ENCODE measurements at regions not wholly inside any gene's neighbourhood (a gene's known extent, or its start where the extent isn't known, plus 50 kb on each side); places are given as distances from the start of the nearest gene placed in this dataset.

- no peaks in the 10 kb centered on the region for H3K36me3 ChIP-seq
- intact Hi-C loops (cut with DNase I; ENCODE audit: low total_unique reads): no loop called here
- TF ChIP-seq CTCF (IDR thresholded peaks at IDR 0.05): no peak
These were observed 74.0 kb upstream of the CCNG1 start for GRCh38 chr5:163363389-163363788.

GRCh38 chr5:163366757-163367156 is 70.6 kb upstream of the CCNG1 start:
- Histone ChIP-seq H3K4me3 (no peak overlapping the region), H3K4me1 (no peaks in the 10 kb centered on the region), H3K36me3 (no peaks in the 10 kb centered on the region), H3K27me3 (no peaks in the 10 kb centered on the region), H3K9me3 (peaks cover 0 to 3% (median 0%) of the 10 kb centered on the region in 3 donors), H3K27ac (no peak overlapping the region)
- no peak for DNase-seq
- no peak for TF ChIP-seq CTCF (IDR thresholded peaks at IDR 0.05)
- intact Hi-C loops (cut with DNase I; ENCODE audit: low total_unique reads): no loop called here

More at GRCh38 chr5:163363389-163363788, 74.0 kb upstream of the CCNG1 start:
- Histone ChIP-seq H3K4me1 (no peaks in the 10 kb centered on the region), H3K27me3 (no peaks in the 10 kb centered on the region), H3K27ac (no peak overlapping the region), H3K9me3 (no peaks in the 10 kb centered on the region), H3K4me3 (no peak overlapping the region)
- DNase-seq: no peak

- TF ChIP-seq CTCF (IDR thresholded peaks at IDR 0.05): no peak
- intact Hi-C loops (cut with DNase I; ENCODE audit: low total_unique reads): no loop called here
These were observed 67.5 kb upstream of the CCNG1 start for GRCh38 chr5:163369776-163370385.

GRCh38 chr5:163373436-163374084 is 63.8 kb upstream of the CCNG1 start:
- H3K27ac ChIP-seq: no peak overlapping the region
- DNase-seq: no peak
- H3K4me3 ChIP-seq: no peak overlapping the region
- no peaks in the 10 kb centered on the region for H3K4me1 ChIP-seq
- H3K27me3 ChIP-seq: no peaks in the 10 kb centered on the region
- intact Hi-C loops (cut with DNase I; ENCODE audit: low total_unique reads): no loop called here
- H3K9me3 ChIP-seq: peaks cover 0 to 3% (median 0%) of the 10 kb centered on the region in 3 donors
- H3K36me3 ChIP-seq: no peaks in the 10 kb centered on the region
- no peak for TF ChIP-seq CTCF (IDR thresholded peaks at IDR 0.05)

More at GRCh38 chr5:163369776-163370385, 67.5 kb upstream of the CCNG1 start:
- Histone ChIP-seq H3K4me1 (no peaks in the 10 kb centered on the region), H3K9me3 (peaks cover 0 to 3% (median 0%) of the 10 kb centered on the region in 3 donors), H3K27me3 (no peaks in the 10 kb centered on the region), H3K27ac (no peak overlapping the region), H3K4me3 (no peak overlapping the region), H3K36me3 (no peaks in the 10 kb centered on the region)
- DNase-seq: no peak

GRCh38 chr5:163377982-163378381 is 59.4 kb upstream of the CCNG1 start:
- no peak for DNase-seq
- no peak overlapping the region for H3K27ac ChIP-seq
- no peaks in the 10 kb centered on the region for H3K9me3 ChIP-seq
- no peaks in the 10 kb centered on the region for H3K27me3 ChIP-seq
- no peaks in the 10 kb centered on the region for H3K36me3 ChIP-seq
- intact Hi-C loops (cut with DNase I; ENCODE audit: low total_unique reads): no loop called here
- H3K4me1 ChIP-seq: no peaks in the 10 kb centered on the region
- H3K4me3 ChIP-seq: no peak overlapping the region
- no peak for TF ChIP-seq CTCF (IDR thresholded peaks at IDR 0.05)
